Gastroesophageal sphincter (tissue), 4 donors: ENCODE measurements at regions not wholly inside any gene's neighbourhood (a gene's known extent, or its start where the extent isn't known, plus 50 kb on each side); places are given as distances from the start of the nearest gene placed in this dataset.
A peak's percentile ranks its signal among the peaks of the same experiment; 100 is the strongest.

ENCODE experiments used
- ATAC-seq: fragments of 150-250 bp; one replicate; pipeline ENCODE4 v1.9.1; 2016; ENCODE audit warnings: mild to moderate bottlenecking, moderate library complexity
- H3K27ac ChIP-seq, 4 donors: fragments of 200-600 bp; sonication (generic) in 3 of 4; 1 replicate in 3 of 4; 2 replicates in 1 of 4; pipeline ENCODE4 v1.5.1; 2016 to 2019
- H3K27me3 ChIP-seq: fragments of 200-600 bp; sonication (generic); one replicate; pipeline ENCODE4 v1.5.1; 2019
- H3K36me3 ChIP-seq, 2 donors: fragments of 200-600 bp; sonication (generic); one replicate each; pipeline ENCODE4 v1.5.1; 2019; ENCODE audit warnings: control low read depth in 1 of 2
- H3K4me1 ChIP-seq, 3 donors: fragments of 200-600 bp; sonication (generic); 1 replicate in 2 of 3; 2 replicates in 1 of 3; pipeline ENCODE4 v1.5.1; 2016 to 2019; ENCODE audit warnings: control low read depth in 2 of 3
- H3K4me3 ChIP-seq, 2 donors: fragments of 200-600 bp; sonication (generic); one replicate each; pipeline ENCODE4 v1.5.1; 2019; ENCODE audit warnings: mild to moderate bottlenecking in 1 of 2, moderate library complexity in 1 of 2
- H3K9me3 ChIP-seq, 3 donors: fragments of 200-600 bp; sonication (generic); one replicate each; pipeline ENCODE4 v1.5.1; 2017 to 2019; ENCODE audit warnings: control low read depth in 2 of 3
- CTCF ChIP-seq, 4 experiments: fragments of 200-600 bp in 2 of 4; fragments of 450-650 bp in 2 of 4; sonication (generic) in 1 of 4; IDR thresholded peaks; one replicate each; pipeline ENCODE4 v1.5.1; 2017 to 2019; ENCODE audit warnings: antibody characterized with exemption in 4 of 4, mild to moderate bottlenecking in 2 of 4, moderate library complexity in 2 of 4
- EP300 ChIP-seq: sonication (generic); formaldehyde crosslinking; IDR thresholded peaks from one replicate; pipeline ENCODE4 v1.6.1; 2017; ENCODE audit warnings: antibody characterized with exemption, mild to moderate bottlenecking
- POLR2A ChIP-seq, 2 donors: fragments of 450-650 bp; IDR thresholded peaks; one replicate each; pipeline ENCODE4 v1.6.1; 2017; ENCODE audit warnings: antibody characterized with exemption in 2 of 2, mild to moderate bottlenecking in 2 of 2, moderate library complexity in 1 of 2
- POLR2AphosphoS5 ChIP-seq: sonication (generic); formaldehyde crosslinking; IDR thresholded peaks from one replicate; pipeline ENCODE4 v1.6.1; 2017; ENCODE audit warnings: antibody characterized with exemption
- WGBS, 2 donors: methylation state at CpG; one replicate each; pipeline ENCODE4 v1.1.5; 2018; ENCODE audit warnings: low coverage in 1 of 2; 5-methylcytosine and 5-hydroxymethylcytosine counted together

- Histone ChIP-seq H3K4me1 (peaks cover 0 to 44% (median 0%) of the 10 kb centered on the region in 3 donors), H3K27ac (peak overlapping the region in 3 of 4 donors; percentile 3 to 50 (median 47)), H3K36me3 (no peaks in the 10 kb centered on the region), H3K4me3 (no peak overlapping the region), H3K27me3 (no peaks in the 10 kb centered on the region), H3K9me3 (no peaks in the 10 kb centered on the region)
- TF ChIP-seq POLR2AphosphoS5 (no peak), POLR2A (IDR thresholded peaks at IDR 0.05) (no peak), EP300 (no peak), CTCF (IDR thresholded peaks at IDR 0.05) (no peak)
- 0% methylated on average over 2 of the region's 2 CpGs; no CpG with 5 or more reads in 1 of the 2 donors for WGBS, 2 donors
- no peak for ATAC-seq
Observed at GRCh38 chr12:98059659-98060343, 455.6 kb upstream of the TMPO start.

- Histone ChIP-seq H3K9me3 (no peaks in the 10 kb centered on the region), H3K4me3 (no peak overlapping the region), H3K36me3 (no peaks in the 10 kb centered on the region), H3K27me3 (no peaks in the 10 kb centered on the region), H3K27ac (peak overlapping the region; percentile 3 to 50 (median 43)), H3K4me1 (peaks cover 0 to 49% (median 0%) of the 10 kb centered on the region in 3 donors)
- no peak for ATAC-seq
- WGBS, 2 donors = 14 to 50% methylated on average over 1 of the region's 1 CpG
- no peak for TF ChIP-seq CTCF (IDR thresholded peaks at IDR 0.05)
- TF ChIP-seq POLR2AphosphoS5 = no peak
- no peak for TF ChIP-seq POLR2A (IDR thresholded peaks at IDR 0.05)
- no peak for TF ChIP-seq EP300
Observed at GRCh38 chr12:98060411-98060810, 455.0 kb upstream of the TMPO start.

GRCh38 chr12:98062464-98063245, 452.7 kb upstream of the TMPO start:
- ATAC-seq = no peak
- Histone ChIP-seq H3K27me3 (no peaks in the 10 kb centered on the region), H3K4me3 (no peak overlapping the region), H3K4me1 (peaks cover 0 to 39% (median 0%) of the 10 kb centered on the region in 3 donors), H3K9me3 (no peaks in the 10 kb centered on the region), H3K36me3 (no peaks in the 10 kb centered on the region), H3K27ac (no peak overlapping the region)
- 47 to 70% methylated on average over 3 to 8 of the region's 11 CpGs for WGBS, 2 donors
- no peak for TF ChIP-seq POLR2AphosphoS5
- no peak for TF ChIP-seq EP300
- no peak for TF ChIP-seq POLR2A (IDR thresholded peaks at IDR 0.05)
- TF ChIP-seq CTCF (IDR thresholded peaks at IDR 0.05) = no peak

GRCh38 chr12:98064501-98064900, 450.9 kb upstream of the TMPO start:
- Histone ChIP-seq H3K4me3 (no peak overlapping the region), H3K27me3 (no peaks in the 10 kb centered on the region), H3K27ac (no peak overlapping the region), H3K9me3 (no peaks in the 10 kb centered on the region), H3K36me3 (no peaks in the 10 kb centered on the region), H3K4me1 (peaks cover 0 to 36% (median 0%) of the 10 kb centered on the region in 3 donors)
- ATAC-seq = no peak
- WGBS, 2 donors = 86 to 95% methylated on average over 1 to 2 of the region's 2 CpGs
- TF ChIP-seq POLR2AphosphoS5 (no peak), EP300 (no peak), POLR2A (IDR thresholded peaks at IDR 0.05) (no peak), CTCF (IDR thresholded peaks at IDR 0.05) (no peak)
